ENCODE measurements at regions not wholly inside any gene's neighbourhood (a gene's known extent, or its start where the extent isn't known, plus 50 kb on each side); places are given as distances from the start of the nearest gene placed in this dataset.
A peak's percentile ranks its signal among the peaks of the same experiment; 100 is the strongest.

DNA sequence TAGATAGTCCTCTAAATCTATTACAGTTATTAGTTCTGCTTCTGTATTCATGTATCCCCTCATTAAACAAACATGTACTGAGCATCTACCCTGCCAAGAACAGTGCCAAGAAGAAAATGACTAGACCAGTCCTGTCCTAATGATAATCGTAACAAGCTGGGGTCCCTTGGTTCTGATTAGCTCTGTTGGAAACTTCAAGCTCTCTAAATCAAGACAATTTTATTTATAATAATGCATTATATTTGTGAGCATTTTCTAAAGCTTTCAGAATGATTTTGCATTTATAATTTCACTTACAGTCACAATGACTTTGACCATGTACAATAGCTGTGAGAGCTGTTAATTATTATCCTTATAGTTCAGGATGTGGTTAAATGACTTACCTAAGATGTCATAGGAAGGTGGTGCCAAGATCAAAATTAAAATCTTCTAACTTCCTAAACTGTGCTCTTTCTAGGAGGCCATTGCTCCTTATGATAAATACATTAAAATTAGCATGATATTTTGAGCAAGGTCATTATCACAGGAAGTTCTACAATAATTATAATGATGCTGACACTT is 336.5 kb upstream of the SLC39A10 start:
- H3K4me3 ChIP-seq (ENCODE audit: low read depth, low read length) = no peak overlapping the region
- DNase-seq (ENCODE audit: low read depth) = no peak

DNA sequence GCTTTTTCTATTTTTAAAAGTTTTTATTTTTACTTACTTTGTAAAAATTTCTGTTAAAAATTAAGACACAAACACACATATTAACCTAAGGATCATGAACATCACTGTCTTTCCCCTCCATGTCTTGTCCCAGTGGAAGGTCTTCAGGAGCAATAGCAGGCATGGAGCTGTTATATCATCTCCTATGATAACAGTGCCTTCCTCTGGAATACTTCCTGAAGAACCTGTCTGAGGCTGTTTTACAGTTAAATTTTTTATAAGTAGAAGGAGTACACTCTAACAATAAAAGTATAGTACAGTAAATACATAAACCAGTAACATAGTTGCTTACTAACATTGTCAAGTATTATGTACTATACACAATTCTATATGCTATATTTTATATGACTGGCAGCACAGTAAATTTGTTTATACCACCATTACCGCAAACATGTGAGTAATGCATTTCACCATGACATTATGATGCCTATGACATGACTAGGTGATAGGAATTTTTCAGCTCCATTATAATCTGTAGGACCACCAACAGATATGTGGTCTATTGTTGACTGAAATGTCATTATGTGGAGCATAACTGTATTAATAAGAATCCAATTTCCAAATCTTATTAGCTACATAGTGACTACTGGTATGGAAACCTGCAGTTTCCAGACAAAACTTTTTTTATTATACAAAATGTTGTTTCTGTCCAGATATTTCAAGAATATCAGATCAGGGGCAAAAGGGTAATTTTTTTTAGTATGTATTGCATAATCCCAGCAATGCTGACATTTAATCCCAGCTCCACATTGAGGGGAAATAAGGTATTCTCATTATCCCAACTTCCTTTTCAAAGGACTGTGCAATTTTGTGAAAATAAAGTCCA is 337.2 kb upstream of the SLC39A10 start:
- H3K4me3 ChIP-seq (ENCODE audit: low read depth, low read length) = no peak overlapping the region
- DNase-seq (ENCODE audit: low read depth) = no peak
- TF ChIP-seq, protein P1, sequence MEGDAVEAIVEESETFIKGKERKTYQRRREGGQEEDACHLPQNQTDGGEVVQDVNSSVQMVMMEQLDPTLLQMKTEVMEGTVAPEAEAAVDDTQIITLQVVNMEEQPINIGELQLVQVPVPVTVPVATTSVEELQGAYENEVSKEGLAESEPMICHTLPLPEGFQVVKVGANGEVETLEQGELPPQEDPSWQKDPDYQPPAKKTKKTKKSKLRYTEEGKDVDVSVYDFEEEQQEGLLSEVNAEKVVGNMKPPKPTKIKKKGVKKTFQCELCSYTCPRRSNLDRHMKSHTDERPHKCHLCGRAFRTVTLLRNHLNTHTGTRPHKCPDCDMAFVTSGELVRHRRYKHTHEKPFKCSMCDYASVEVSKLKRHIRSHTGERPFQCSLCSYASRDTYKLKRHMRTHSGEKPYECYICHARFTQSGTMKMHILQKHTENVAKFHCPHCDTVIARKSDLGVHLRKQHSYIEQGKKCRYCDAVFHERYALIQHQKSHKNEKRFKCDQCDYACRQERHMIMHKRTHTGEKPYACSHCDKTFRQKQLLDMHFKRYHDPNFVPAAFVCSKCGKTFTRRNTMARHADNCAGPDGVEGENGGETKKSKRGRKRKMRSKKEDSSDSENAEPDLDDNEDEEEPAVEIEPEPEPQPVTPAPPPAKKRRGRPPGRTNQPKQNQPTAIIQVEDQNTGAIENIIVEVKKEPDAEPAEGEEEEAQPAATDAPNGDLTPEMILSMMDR (conservative IDR thresholded peaks at IDR 0.05; ENCODE audit: low read depth, low read length) = no peak

More for the DNA sequence above, 336.5 kb upstream of the SLC39A10 start:
- TF ChIP-seq, protein P1 (conservative IDR thresholded peaks at IDR 0.05; ENCODE audit: low read depth, low read length) = no peak

DNA sequence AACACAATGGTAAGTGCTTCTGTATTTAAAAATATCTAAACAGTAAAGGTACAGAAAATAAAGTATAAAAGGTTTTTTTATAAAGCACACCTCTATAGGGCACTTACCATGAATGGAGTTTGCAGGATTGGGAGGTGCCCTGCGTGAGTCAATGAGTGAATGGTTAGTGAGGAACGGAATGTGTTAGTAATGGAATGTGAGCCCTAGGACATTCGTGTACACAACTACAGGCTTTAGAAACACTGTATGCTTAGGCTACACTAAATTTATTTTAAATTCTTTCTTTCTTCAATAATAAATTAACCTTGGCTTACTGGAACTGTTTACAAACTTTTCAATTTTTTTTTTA is 337.9 kb upstream of the SLC39A10 start:
- TF ChIP-seq, protein P1 (conservative IDR thresholded peaks at IDR 0.05; ENCODE audit: low read depth, low read length) = no peak
- H3K4me3 ChIP-seq (ENCODE audit: low read depth, low read length) = no peak overlapping the region
- peak; percentile 86 for DNase-seq (ENCODE audit: low read depth)

DNA sequence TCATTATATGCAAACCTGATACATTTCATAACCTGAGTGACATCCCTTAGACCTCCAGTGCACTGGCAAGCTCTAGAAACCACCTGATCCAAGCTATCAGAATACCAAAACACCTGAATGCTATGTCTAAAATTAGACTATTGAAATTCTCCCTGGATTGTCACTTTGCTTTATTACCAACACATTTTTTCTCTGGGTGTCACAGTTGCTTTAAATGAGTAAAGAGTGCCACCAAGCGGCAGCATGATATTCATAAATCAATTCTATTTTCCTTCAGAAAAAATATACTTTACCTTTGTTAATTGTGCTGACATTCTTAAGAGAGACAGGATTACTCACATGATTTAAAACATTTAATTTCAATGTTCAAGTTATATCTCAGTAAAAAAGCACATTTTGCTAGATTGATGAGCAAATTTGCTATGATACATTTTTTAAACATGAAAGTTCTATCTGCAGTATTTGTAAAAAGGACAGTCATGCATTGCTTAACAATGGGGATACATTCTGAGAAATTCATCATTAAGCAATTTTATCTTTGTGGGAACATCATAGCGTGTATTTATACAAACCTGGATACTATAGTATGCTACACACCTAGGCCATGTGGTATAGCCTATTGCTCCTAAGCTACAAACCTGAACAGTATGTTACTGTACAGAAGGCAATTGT is 338.4 kb upstream of the SLC39A10 start:
- peak; percentile 70 for DNase-seq (ENCODE audit: low read depth)
- TF ChIP-seq, protein P1 (conservative IDR thresholded peaks at IDR 0.05; ENCODE audit: low read depth, low read length) = peak; percentile 58
- no peak overlapping the region for H3K4me3 ChIP-seq (ENCODE audit: low read depth, low read length)

DNA sequence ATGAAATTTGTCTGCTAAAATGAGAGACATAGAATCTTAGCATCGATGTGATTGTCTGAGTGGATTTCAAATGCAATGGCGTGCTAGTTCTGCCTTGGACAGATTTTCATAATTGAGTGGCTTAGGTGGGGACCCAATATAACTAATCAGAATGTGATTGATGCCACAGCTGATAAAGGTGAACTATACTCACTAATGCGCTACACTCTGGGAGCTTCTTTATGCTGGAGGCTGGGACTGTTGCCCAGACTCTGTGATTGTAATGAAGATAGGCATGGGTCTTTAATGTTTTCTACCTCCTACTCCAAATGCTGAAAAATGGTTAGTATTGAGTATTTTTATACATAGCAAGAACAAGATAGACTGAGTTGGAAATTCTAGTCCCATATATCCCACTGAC is 339.5 kb upstream of the SLC39A10 start:
- TF ChIP-seq, protein P1 (conservative IDR thresholded peaks at IDR 0.05; ENCODE audit: low read depth, low read length) = no peak
- DNase-seq (ENCODE audit: low read depth) = no peak
- no peak overlapping the region for H3K4me3 ChIP-seq (ENCODE audit: low read depth, low read length)

DNA sequence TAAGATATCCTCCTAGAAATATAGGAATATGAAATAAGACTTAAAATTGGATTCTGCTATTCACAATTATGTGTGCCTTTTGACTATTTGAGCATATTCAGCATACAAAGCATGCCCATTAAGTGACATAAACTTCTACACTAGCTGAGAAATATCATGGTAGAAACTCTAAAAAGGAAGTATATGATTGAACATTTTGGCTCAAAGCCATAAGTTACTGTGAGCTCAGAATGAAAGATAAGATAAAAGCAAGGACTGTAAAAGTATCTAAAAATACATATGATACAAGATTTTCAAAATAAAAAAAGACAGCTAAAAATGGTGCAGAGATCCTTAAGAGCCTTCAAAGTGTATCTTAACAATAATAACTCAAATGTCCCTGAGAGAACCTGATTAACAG is 340.5 kb upstream of the SLC39A10 start:
- TF ChIP-seq, protein P1 (conservative IDR thresholded peaks at IDR 0.05; ENCODE audit: low read depth, low read length) = no peak
- H3K4me3 ChIP-seq (ENCODE audit: low read depth, low read length) = no peak overlapping the region
- DNase-seq (ENCODE audit: low read depth) = peak; percentile 37

Data from choroid plexus epithelial cell (primary cell).